ENCODE measurements at regions not wholly inside any gene's neighbourhood (a gene's known extent, or its start where the extent isn't known, plus 50 kb on each side); places are given as distances from the start of the nearest gene placed in this dataset.

- Histone ChIP-seq H3K4me3 (ENCODE audit: low read length) (no peak overlapping the region), H3K27ac (ENCODE audit: low read length) (no peak overlapping the region), H3K27me3 (ENCODE audit: control insufficient read depth, insufficient read depth) (no peaks in the 10 kb centered on the region), H3K9me3 (ENCODE audit: control insufficient read depth, low read length) (no peaks in the 10 kb centered on the region), H3K4me1 (ENCODE audit: control insufficient read depth, insufficient read depth, low read length) (no peaks in the 10 kb centered on the region)
- DNase-seq (no peak), ATAC-seq (no peak)
- intact Hi-C loops (cut with DNase I), result no loop called here
Measured at GRCh38 chrX:8105531-8105930, 65.5 kb downstream of the VCX2 start.

GRCh38 chrX:8103655-8104054, 67.4 kb downstream of the VCX2 start:
- DNase-seq (no peak), ATAC-seq (no peak)
- Histone ChIP-seq H3K4me1 (ENCODE audit: control insufficient read depth, insufficient read depth, low read length) (no peaks in the 10 kb centered on the region), H3K27me3 (ENCODE audit: control insufficient read depth, insufficient read depth) (no peaks in the 10 kb centered on the region), H3K4me3 (ENCODE audit: low read length) (no peak overlapping the region), H3K9me3 (ENCODE audit: control insufficient read depth, low read length) (no peaks in the 10 kb centered on the region), H3K27ac (ENCODE audit: low read length) (no peak overlapping the region)
- intact Hi-C loops (cut with DNase I), result no loop called here
- 83% methylated on average over 6 of the region's 6 CpGs for WGBS

GRCh38 chrX:8091510-8091909, 79.6 kb downstream of the VCX2 start:
- peak in 1 of 2 donors; percentile 62 for ATAC-seq
- Histone ChIP-seq H3K4me3 (ENCODE audit: low read length) (no peak overlapping the region), H3K4me1 (ENCODE audit: control insufficient read depth, insufficient read depth, low read length) (peaks cover 1% of the 10 kb centered on the region), H3K27me3 (ENCODE audit: control insufficient read depth, insufficient read depth) (no peaks in the 10 kb centered on the region), H3K27ac (ENCODE audit: low read length) (no peak overlapping the region), H3K9me3 (ENCODE audit: control insufficient read depth, low read length) (no peaks in the 10 kb centered on the region)
- intact Hi-C loops (cut with DNase I), result no loop called here
- 26% methylated on average over 6 of the region's 6 CpGs for WGBS
- DNase-seq, result no peak

DNA sequence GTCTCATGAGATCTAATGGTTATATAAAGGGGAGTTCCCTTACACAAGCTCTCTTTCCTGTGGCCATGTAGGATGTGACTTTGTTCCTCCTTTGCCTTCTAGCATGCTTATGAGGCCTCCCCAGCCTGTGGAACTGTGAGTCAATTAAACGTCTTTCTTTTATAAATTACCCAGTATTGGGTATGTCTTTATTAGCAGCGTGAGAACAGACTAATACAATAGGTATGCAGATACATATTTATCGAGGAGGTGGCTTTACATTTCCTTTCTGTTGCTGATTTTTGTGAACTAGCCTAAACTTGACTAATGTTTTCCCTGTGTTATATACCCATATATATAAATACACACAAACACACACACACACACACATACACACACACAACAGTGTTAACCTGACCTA, 80.2 kb downstream of the VCX2 start:
- H3K4me1 ChIP-seq (ENCODE audit: control insufficient read depth, insufficient read depth, low read length), result peaks cover 1% of the 10 kb centered on the region
- no peaks in the 10 kb centered on the region for H3K27me3 ChIP-seq (ENCODE audit: control insufficient read depth, insufficient read depth)
- H3K27ac ChIP-seq (ENCODE audit: low read length), result no peak overlapping the region
- DNase-seq (no peak), ATAC-seq (no peak)
- H3K4me3 ChIP-seq (ENCODE audit: low read length), result no peak overlapping the region
- WGBS, result 76% methylated on average over 3 of the region's 3 CpGs
- intact Hi-C loops (cut with DNase I), result no loop called here
- H3K9me3 ChIP-seq (ENCODE audit: control insufficient read depth, low read length), result no peaks in the 10 kb centered on the region

GRCh38 chrX:8090482-8090881, 80.6 kb downstream of the VCX2 start:
- DNase-seq (no peak), ATAC-seq (no peak)
- Histone ChIP-seq H3K27ac (ENCODE audit: low read length) (no peak overlapping the region), H3K4me3 (ENCODE audit: low read length) (no peak overlapping the region), H3K27me3 (ENCODE audit: control insufficient read depth, insufficient read depth) (no peaks in the 10 kb centered on the region), H3K4me1 (ENCODE audit: control insufficient read depth, insufficient read depth, low read length) (peaks cover 1% of the 10 kb centered on the region), H3K9me3 (ENCODE audit: control insufficient read depth, low read length) (no peaks in the 10 kb centered on the region)
- 95% methylated on average over 3 of the region's 3 CpGs for WGBS
- intact Hi-C loops (cut with DNase I), result no loop called here

GRCh38 chrX:8089141-8089540, 81.9 kb downstream of the VCX2 start:
- H3K4me1 ChIP-seq (ENCODE audit: control insufficient read depth, insufficient read depth, low read length), result peaks cover 1% of the 10 kb centered on the region
- no peak for ATAC-seq
- no peak for DNase-seq
- intact Hi-C loops (cut with DNase I), result no loop called here
- H3K27ac ChIP-seq (ENCODE audit: low read length), result no peak overlapping the region
- no peak overlapping the region for H3K4me3 ChIP-seq (ENCODE audit: low read length)
- 59% methylated on average over 4 of the region's 4 CpGs for WGBS
- no peaks in the 10 kb centered on the region for H3K27me3 ChIP-seq (ENCODE audit: control insufficient read depth, insufficient read depth)
- H3K9me3 ChIP-seq (ENCODE audit: control insufficient read depth, low read length), result no peaks in the 10 kb centered on the region

DNA sequence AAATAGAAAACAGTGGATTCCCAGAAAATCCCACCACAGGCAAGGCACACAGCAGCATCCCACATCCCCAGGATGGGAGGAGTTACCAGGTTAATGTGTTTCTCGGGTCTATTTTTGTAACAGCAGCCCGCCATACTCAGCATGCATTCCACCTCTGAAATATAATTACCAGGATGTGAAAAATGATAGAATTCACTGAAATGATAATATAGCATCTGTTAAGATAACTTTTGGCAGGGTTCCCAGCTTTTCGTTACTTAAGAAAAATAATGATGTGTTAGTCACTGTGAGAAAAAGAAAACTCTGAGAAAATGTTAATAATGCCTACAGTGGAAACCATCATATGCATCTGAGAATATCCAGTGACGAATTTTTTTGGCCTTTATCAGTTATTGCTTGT, 87.1 kb downstream of the VCX2 start:
- no peak for DNase-seq
- Histone ChIP-seq H3K4me1 (ENCODE audit: control insufficient read depth, insufficient read depth, low read length) (peaks cover 3% of the 10 kb centered on the region), H3K27ac (ENCODE audit: low read length) (no peak overlapping the region), H3K4me3 (ENCODE audit: low read length) (no peak overlapping the region), H3K9me3 (ENCODE audit: control insufficient read depth, low read length) (no peaks in the 10 kb centered on the region), H3K27me3 (ENCODE audit: control insufficient read depth, insufficient read depth) (no peaks in the 10 kb centered on the region)
- 17% methylated on average over 4 of the region's 4 CpGs for WGBS
- no peak for ATAC-seq
- intact Hi-C loops (cut with DNase I), result no loop called here

- no peak overlapping the region for H3K27ac ChIP-seq (ENCODE audit: low read length)
Measured at GRCh38 chrX:8083286-8083685, 87.8 kb downstream of the VCX2 start.

GRCh38 chrX:8075636-8076035, 95.4 kb downstream of the VCX2 start:
- H3K4me3 ChIP-seq (ENCODE audit: low read length), result no peak overlapping the region
- no peaks in the 10 kb centered on the region for H3K27me3 ChIP-seq (ENCODE audit: control insufficient read depth, insufficient read depth)
- intact Hi-C loops (cut with DNase I), result no loop called here
- no peaks in the 10 kb centered on the region for H3K9me3 ChIP-seq (ENCODE audit: control insufficient read depth, low read length)
- DNase-seq (no peak), ATAC-seq (no peak)
- H3K4me1 ChIP-seq (ENCODE audit: control insufficient read depth, insufficient read depth, low read length), result peaks cover 1% of the 10 kb centered on the region
- H3K27ac ChIP-seq (ENCODE audit: low read length), result no peak overlapping the region

More at GRCh38 chrX:8083286-8083685, 87.8 kb downstream of the VCX2 start:
- H3K27me3 ChIP-seq (ENCODE audit: control insufficient read depth, insufficient read depth), result no peaks in the 10 kb centered on the region
- H3K4me1 ChIP-seq (ENCODE audit: control insufficient read depth, insufficient read depth, low read length), result peaks cover 2% of the 10 kb centered on the region
- WGBS, result 54% methylated on average over 3 of the region's 3 CpGs
- no peaks in the 10 kb centered on the region for H3K9me3 ChIP-seq (ENCODE audit: control insufficient read depth, low read length)
- DNase-seq (no peak), ATAC-seq (no peak)
- intact Hi-C loops (cut with DNase I), result no loop called here
- H3K4me3 ChIP-seq (ENCODE audit: low read length), result no peak overlapping the region

- 68% methylated on average over 8 of the region's 8 CpGs for WGBS
- Histone ChIP-seq H3K4me3 (ENCODE audit: low read length) (no peak overlapping the region), H3K4me1 (ENCODE audit: control insufficient read depth, insufficient read depth, low read length) (no peaks in the 10 kb centered on the region), H3K27me3 (ENCODE audit: control insufficient read depth, insufficient read depth) (no peaks in the 10 kb centered on the region), H3K9me3 (ENCODE audit: control insufficient read depth, low read length) (no peaks in the 10 kb centered on the region), H3K27ac (ENCODE audit: low read length) (no peak overlapping the region)
- ATAC-seq (no peak), DNase-seq (no peak)
- intact Hi-C loops (cut with DNase I), result no loop called here
Measured at GRCh38 chrX:8067754-8068462, 103.2 kb downstream of the VCX2 start.

DNA sequence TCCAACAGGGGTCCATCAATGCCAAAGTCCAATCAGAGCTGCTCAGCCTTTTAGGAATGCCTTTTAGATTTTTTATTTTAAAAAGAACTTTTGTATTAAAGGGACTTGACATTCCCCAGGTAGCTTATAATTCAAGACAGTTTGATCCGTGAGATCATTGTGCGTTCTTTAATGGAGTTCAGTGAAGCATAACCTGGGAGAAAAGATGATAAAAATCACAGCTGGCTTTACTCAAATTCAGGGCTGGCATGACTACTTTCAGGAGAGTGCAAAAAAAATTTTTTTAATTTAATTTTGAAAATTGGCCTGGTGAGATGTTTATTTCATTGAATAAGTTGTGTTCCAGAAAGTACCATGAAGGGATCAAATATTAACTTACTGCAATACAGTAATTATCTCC, 118.2 kb downstream of the VCX2 start:
- intact Hi-C loops (cut with DNase I), result no loop called here
- WGBS, result 75% methylated on average over 2 of the region's 2 CpGs

GRCh38 chrX:8049827-8050226, 121.2 kb downstream of the VCX2 start:
- ATAC-seq, result peak; percentile 71 to 73
- H3K27ac ChIP-seq (ENCODE audit: low read length), result peak overlapping the region; percentile 42
- H3K4me3 ChIP-seq (ENCODE audit: low read length), result no peak overlapping the region
- WGBS, result 30% methylated on average over 3 of the region's 3 CpGs
- DNase-seq, result peak in 1 of 3 donors; percentile 55
- intact Hi-C loops (cut with DNase I), result no loop called here
- no peaks in the 10 kb centered on the region for H3K9me3 ChIP-seq (ENCODE audit: control insufficient read depth, low read length)
- H3K27me3 ChIP-seq (ENCODE audit: control insufficient read depth, insufficient read depth), result no peaks in the 10 kb centered on the region
- no peaks in the 10 kb centered on the region for H3K4me1 ChIP-seq (ENCODE audit: control insufficient read depth, insufficient read depth, low read length)

More for the DNA sequence above, 118.2 kb downstream of the VCX2 start:
- no peaks in the 10 kb centered on the region for H3K4me1 ChIP-seq (ENCODE audit: control insufficient read depth, insufficient read depth, low read length)
- no peak for ATAC-seq
- DNase-seq, result no peak
- H3K4me3 ChIP-seq (ENCODE audit: low read length), result no peak overlapping the region
- no peaks in the 10 kb centered on the region for H3K27me3 ChIP-seq (ENCODE audit: control insufficient read depth, insufficient read depth)
- H3K9me3 ChIP-seq (ENCODE audit: control insufficient read depth, low read length), result no peaks in the 10 kb centered on the region
- H3K27ac ChIP-seq (ENCODE audit: low read length), result peak overlapping the region; percentile 78
